T-helper 1 cell treated with Interleukin-12 subunit alpha and Interleukin-12 subunit beta and Interleukin-4 antibody, amounts not matched to agents 30 ng/mL and 1 ng/mL, for 36 hours (primary cell): ENCODE measurements at regions not wholly inside any gene's neighbourhood (a gene's known extent, or its start where the extent isn't known, plus 50 kb on each side); places are given as distances from the start of the nearest gene placed in this dataset.

ENCODE experiments used
- intact Hi-C: fragments of 100-400 bp; cut with micrococcal nuclease; formaldehyde crosslinking; loops from one replicate; pipeline ENCODE4 v1.15.1; 2024

DNA sequence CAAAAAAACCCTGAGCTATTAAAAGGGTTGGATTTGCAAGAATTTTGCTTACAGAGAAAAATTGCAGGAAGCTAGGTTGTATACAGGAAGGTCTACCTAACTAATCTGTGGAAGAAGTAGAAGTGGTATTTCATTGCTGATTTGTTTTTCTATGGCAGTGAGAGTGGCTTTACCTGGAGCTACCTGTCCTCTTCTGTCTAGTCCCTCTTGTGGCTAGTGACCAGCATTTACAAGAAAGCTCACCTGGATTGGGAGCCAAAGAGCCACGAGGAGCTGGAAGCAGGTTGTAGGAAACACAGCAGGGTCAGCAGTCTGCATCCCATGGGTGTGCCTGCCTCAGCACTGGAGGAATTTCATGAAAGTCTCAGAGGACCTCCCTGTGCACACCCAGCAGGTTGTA, 120.3 kb upstream of the RALGAPA2 start:
- intact Hi-C loops, result no loop called here

DNA sequence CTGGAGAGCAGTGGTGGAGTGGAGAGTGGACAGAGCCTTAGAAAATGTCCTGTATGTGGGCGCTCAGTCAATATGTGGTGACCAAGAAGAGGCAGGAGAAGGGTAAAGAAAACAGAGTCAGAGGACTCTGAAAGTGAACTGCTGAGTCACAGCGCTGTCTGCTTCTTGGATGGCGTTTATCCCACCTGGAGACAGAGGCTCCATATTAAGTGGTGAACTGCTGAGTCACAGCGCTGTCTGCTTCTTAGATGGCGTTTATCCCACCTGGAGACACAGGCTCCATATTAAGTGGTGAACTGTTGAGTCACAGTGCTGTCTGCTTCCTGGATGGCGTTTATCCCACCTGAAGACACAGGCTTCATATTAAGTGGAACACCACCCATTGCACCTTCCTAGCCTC, 119.3 kb upstream of the RALGAPA2 start:
- intact Hi-C loops, result no loop called here

- intact Hi-C loops, result loop anchor here (5.0 kb wide), 1 partner anchor 467 kb away; no protein-coding TSS in a partner anchor
These were observed 117.2 kb upstream of the RALGAPA2 start for GRCh38 chr20:20829681-20830080.

DNA sequence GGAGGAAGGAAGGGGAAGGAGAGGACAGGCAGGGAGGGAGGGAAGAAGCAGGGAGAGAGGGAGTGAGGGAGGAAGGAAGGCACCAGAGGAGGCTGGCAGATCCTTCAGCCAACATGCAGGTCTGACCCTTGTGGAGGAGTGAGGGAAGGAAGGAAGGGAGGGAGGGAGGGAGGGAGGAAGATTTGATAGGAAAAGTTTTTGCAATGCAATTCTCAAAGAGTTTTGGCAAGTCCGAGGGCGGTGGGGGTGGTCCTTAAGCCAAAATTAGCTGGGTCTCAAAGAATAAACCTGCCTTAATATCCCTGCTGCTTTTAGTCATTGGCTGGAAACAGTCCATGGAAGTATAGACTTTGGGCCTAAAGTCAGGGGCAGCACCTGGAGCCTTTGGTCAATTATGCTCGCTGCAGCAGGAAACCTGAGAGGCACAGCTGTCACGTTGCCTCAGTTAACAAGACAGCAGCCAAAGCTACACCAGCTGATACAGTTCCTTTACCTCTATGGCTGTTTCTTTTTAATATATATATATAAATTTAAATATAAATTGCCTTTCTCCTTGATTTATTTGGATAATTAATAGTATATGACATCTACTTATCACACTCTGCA, 115.7 kb upstream of the RALGAPA2 start:
- intact Hi-C loops, result loop anchor here (5.0 kb wide), 1 partner anchor 466 kb away; no protein-coding TSS in a partner anchor

GRCh38 chr20:20824924-20825584, 112.6 kb upstream of the RALGAPA2 start:
- intact Hi-C loops, result loop anchor here (1.0 to 5.0 kb wide), 4 partner anchors 161 to 742 kb away; no protein-coding TSS in a partner anchor

GRCh38 chr20:20823476-20823881, 111.0 kb upstream of the RALGAPA2 start:
- intact Hi-C loops, result no loop called here

DNA sequence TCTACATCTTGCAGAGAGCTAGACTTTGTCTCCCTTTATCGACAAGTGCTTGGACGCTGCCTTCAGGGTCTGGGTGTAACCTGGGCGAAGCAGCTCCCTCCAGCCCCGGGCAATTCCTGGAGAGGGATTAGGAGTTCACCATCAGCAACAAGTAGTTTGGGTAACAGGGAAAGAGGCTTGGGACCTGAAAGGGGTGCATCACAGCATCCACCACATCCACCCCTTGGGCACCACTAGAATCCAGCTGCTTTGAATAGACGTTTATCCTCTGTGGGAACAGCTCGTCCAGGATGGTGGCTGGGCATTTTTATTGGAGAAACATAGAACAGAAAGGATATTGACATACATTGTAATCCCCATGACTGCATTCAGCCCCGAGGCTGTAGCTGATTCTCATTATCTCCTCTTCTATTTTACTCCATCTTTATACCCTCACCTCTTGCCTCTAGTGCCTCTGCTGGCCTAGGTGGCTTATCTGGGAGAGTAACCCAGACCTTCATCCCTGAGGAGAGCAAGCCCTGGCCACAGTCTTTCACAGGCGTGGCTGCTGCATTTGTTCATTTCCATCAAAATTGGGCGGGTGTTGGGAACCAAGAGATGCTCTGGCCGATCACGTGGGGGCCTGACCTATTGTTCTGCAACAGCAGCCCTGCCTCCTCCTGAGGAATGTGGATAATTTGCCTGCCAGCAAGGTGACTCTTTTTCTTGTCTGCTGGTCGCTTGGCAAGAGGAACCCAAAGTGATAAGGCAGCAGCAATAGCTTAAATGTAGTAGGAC, 109.2 kb upstream of the RALGAPA2 start:
- intact Hi-C loops, result no loop called here

GRCh38 chr20:20820785-20821483, 108.5 kb upstream of the RALGAPA2 start:
- intact Hi-C loops, result no loop called here

GRCh38 chr20:20820104-20820503, 107.7 kb upstream of the RALGAPA2 start:
- intact Hi-C loops, result no loop called here

DNA sequence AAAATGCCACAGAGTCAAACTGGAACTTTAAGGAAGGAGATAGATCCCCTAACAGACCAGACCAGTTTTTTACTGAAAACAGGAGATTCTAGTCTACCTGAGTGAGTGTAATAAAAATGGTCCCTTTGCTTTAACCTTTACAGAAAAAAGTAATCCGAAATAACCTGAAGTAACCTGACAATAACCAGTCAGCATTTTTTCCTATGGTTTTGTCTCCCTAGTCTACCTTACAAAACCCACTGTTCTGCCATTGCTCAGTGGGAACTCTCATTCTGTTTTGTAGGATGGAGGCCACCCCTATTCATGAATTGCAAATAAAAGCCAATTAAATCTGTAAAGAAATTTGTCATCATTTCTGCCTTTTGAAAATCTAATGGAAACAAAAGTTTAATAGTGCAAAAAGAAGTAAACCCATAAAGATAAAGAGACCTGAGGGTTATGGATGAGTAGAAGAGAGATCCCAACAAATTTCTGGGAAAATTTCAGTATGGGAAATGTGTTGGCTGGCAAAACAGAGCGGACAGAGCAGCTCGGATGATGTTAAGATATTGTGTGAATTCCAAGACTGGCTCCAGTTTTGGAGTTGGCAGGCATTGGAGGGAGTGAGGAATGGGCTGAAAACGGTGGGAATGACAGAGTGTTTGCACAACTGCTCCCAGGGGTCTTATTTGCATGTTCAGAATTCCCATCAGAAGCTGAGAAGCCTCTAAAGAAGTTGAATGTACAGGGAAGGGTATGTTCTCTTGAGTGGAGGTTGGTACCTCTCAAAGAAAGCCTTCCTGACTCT, 104.7 kb upstream of the RALGAPA2 start:
- intact Hi-C loops, result no loop called here

- intact Hi-C loops, result no loop called here
These were observed 103.4 kb upstream of the RALGAPA2 start for GRCh38 chr20:20815711-20816455.

DNA sequence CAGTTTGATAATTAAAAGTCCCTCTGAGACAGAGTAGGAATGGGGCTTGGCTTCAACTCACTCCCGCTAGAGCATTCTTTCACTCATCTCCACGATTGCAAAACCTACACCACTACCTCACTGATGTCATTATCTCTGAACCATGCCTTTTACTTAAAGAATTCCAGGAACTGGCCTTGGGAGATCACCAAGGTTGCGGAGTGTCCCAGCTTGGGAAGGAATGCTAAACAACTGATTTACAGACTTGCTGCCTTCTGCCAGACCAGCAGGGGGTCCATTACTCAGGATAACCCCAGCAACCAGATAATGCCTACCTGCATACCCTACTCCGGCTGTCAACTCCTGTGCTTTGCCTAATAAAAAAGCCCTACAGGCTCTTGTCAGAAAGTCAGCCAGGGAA, 102.2 kb upstream of the RALGAPA2 start:
- intact Hi-C loops, result no loop called here

- intact Hi-C loops, result no loop called here
These were observed 99.7 kb upstream of the RALGAPA2 start for GRCh38 chr20:20812136-20812535.

GRCh38 chr20:20808016-20808415, 95.6 kb upstream of the RALGAPA2 start:
- intact Hi-C loops, result no loop called here

DNA sequence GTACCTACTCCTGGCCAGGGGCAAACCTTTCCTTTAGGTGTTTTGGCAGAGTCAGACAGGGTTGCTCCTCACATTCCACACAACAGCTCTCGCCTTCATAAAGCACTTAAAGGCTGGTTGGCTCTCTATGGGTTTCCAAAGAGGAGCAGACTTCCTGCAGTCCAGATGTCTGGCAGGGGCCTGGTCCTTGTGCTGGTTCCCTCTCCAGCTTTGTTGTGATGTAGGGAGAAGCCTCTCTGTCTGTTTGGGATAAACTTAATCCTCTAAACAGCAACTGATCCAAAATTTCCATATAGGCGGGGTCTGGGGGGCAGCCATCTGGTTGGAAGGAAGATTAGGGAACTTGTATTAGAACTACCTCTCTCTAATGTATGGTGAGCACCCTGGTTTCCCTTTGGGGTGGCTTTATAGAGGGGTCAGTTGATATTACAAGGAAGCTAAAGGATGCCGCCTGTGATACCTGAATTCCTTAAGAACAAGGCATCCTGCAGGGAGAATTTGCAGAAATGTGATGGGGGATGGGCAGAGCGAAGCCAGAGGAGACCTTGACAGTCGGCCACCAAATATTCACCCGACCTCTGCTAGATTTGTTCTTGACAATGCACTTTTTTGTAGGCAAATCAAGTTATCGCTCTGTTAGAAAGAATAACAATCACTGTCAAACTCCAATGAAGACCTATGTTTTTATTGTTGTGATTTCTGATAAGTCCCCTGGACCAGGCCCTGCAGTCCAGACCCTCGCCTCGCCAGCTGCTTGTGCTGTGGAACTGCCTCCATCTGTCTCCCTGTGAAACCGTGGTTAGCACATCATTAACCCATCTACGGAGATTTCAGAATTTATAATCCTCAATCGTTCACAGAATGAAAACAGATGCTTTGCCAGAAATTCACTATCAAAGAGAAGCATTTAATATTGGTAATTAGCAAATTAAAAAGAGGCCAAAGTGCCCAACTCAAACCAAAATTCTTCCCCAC, 94.0 kb upstream of the RALGAPA2 start:
- intact Hi-C loops, result no loop called here

- intact Hi-C loops, result no loop called here
These were observed 90.6 kb upstream of the RALGAPA2 start for GRCh38 chr20:20803011-20803410.

GRCh38 chr20:20802328-20802727, 89.9 kb upstream of the RALGAPA2 start:
- intact Hi-C loops, result no loop called here

DNA sequence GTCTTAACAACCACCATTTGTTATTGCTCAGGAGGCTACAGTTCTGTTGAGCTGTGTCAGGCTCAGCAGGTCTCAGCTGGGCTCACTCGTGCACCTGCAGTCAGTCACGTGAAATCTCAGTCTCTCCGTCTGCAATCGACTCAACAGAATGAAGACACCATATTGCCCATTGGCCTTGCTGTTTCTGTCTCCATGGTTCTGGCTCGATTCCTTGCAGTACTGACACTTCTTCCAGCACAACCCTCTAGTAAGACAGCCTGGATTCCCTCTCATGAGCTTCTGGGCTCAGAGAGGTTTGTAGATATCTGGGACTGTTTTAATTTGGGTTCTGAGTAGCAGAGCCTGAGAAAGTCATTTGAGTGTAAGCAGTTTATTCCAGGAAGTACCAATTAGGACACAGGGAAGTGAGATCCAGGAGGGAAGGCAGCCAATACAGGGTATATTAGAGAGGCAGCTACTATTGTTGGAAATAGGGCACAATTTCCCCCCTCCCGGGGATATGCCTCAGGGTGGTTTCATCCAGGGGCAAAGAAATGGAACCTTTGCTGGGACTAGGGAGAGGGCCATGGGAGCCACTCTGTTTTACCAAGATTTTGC, 87.4 kb upstream of the RALGAPA2 start:
- intact Hi-C loops, result no loop called here
